ENCODE measurements at regions not wholly inside any gene's neighbourhood (a gene's known extent, or its start where the extent isn't known, plus 50 kb on each side); places are given as distances from the start of the nearest gene placed in this dataset.

DNA sequence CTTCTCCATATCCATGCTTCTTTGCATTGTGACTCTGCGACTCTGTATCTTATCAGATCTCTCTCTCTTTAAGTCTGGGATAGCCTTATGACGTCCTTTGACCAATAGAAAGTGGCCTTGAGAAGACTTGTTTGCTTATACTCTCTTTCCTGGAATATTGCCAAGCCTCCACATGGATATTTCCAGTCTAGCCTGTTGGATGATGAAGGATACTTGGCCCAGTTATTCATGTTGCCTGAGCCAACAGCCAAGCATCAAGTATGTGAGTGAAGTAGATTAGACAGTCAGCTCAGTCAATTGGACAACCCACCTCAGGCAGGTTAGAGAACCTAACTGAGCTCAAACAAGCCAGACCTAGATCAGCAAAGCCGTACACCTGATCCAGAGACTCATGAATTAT is 864.2 kb upstream of the MGAT4C start:
- no peaks in the 10 kb centered on the region for H3K27me3 ChIP-seq (ENCODE audit: control insufficient read depth in 1 of 2, insufficient read depth in 1 of 2, low read length in 2 of 2)
- H3K4me1 ChIP-seq (ENCODE audit: control insufficient read depth, insufficient read depth, low read depth, low read length): no peaks in the 10 kb centered on the region
- H3K79me1 ChIP-seq (replicated peaks; ENCODE audit: low read length, poor library complexity, severe bottlenecking): no peaks in the 10 kb centered on the region
- H3K27ac ChIP-seq (ENCODE audit: low read length, poor library complexity, severe bottlenecking): no peak overlapping the region
- H4K91ac ChIP-seq (ENCODE audit: low read length): no peak overlapping the region
- 86% methylated on average over 3 of the region's 3 CpGs for WGBS
- no peak overlapping the region for H3K9ac ChIP-seq (ENCODE audit: low read length)
- no peak overlapping the region for H3K18ac ChIP-seq (ENCODE audit: low read depth in 1 of 2, low read length in 2 of 2)
- no peak overlapping the region for H3K4me2 ChIP-seq (ENCODE audit: low read length, poor library complexity, severe bottlenecking)
- no peak overlapping the region for H2BK15ac ChIP-seq (ENCODE audit: low read depth, poor library complexity, severe bottlenecking)
- H2BK12ac ChIP-seq (ENCODE audit: low read length in 2 of 2): no peak overlapping the region
- H3K4me3 ChIP-seq (ENCODE audit: insufficient read depth in 1 of 2, low read depth in 1 of 2, low read length in 2 of 2): no peak overlapping the region
- no peak for DNase-seq
- H4K8ac ChIP-seq (ENCODE audit: low read length): no peak overlapping the region
- no peak overlapping the region for H2AFZ ChIP-seq (ENCODE audit: low read depth, low read length)
- peaks cover 6% of the 10 kb centered on the region for H3K9me3 ChIP-seq (ENCODE audit: control insufficient read depth, low read length)
- no peak overlapping the region for H3K23ac ChIP-seq (ENCODE audit: low read length in 2 of 2)
- no peak overlapping the region for H2BK120ac ChIP-seq (ENCODE audit: low read depth, low read length)
- H2BK5ac ChIP-seq (ENCODE audit: low read depth, low read length, poor library complexity, severe bottlenecking): no peak overlapping the region
- H2AK5ac ChIP-seq (ENCODE audit: low read length, severe bottlenecking): no peak overlapping the region
- no peak overlapping the region for H3K4ac ChIP-seq (ENCODE audit: low read depth in 1 of 2, low read length in 2 of 2)
- H3K14ac ChIP-seq (ENCODE audit: low read length in 2 of 2): no peak overlapping the region
- no peaks in the 10 kb centered on the region for H3K36me3 ChIP-seq (ENCODE audit: control insufficient read depth in 1 of 2, insufficient read depth in 2 of 2, low read depth in 1 of 2, low read length in 2 of 2)

DNA sequence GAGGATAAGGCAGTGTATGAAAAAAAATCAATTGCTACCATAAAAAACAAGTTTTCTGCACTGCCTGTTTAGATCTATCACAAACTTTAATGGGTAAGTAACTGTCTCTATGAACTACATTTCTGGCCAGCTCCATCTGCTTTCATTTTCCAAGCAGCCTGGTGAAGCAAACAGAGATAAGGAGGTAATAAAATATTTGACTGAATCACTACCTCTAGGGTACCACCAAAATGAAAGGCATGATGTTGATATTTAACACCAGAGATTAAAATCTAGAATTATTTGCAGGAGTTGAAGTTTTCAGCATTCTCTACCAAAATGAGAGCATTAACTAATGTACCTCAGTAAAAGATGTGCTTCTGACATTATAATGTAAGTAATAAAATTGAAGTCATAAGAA is 863.5 kb upstream of the MGAT4C start:
- no peak for DNase-seq
- no peak overlapping the region for H4K8ac ChIP-seq (ENCODE audit: low read length)
- H3K4me1 ChIP-seq (ENCODE audit: control insufficient read depth, insufficient read depth, low read depth, low read length): no peaks in the 10 kb centered on the region
- H3K9ac ChIP-seq (ENCODE audit: low read length): no peak overlapping the region
- H2AFZ ChIP-seq (ENCODE audit: low read depth, low read length): no peak overlapping the region
- H2BK15ac ChIP-seq (ENCODE audit: low read depth, poor library complexity, severe bottlenecking): no peak overlapping the region
- no peak overlapping the region for H4K91ac ChIP-seq (ENCODE audit: low read length)
- no peak overlapping the region for H2BK12ac ChIP-seq (ENCODE audit: low read length in 2 of 2)
- H3K79me1 ChIP-seq (replicated peaks; ENCODE audit: low read length, poor library complexity, severe bottlenecking): no peaks in the 10 kb centered on the region
- H3K4me3 ChIP-seq (ENCODE audit: insufficient read depth in 1 of 2, low read depth in 1 of 2, low read length in 2 of 2): no peak overlapping the region
- H3K27ac ChIP-seq (ENCODE audit: low read length, poor library complexity, severe bottlenecking): no peak overlapping the region
- no peak overlapping the region for H3K18ac ChIP-seq (ENCODE audit: low read depth in 1 of 2, low read length in 2 of 2)
- no peak overlapping the region for H2BK120ac ChIP-seq (ENCODE audit: low read depth, low read length)
- H2BK5ac ChIP-seq (ENCODE audit: low read depth, low read length, poor library complexity, severe bottlenecking): no peak overlapping the region
- H3K23ac ChIP-seq (ENCODE audit: low read length in 2 of 2): no peak overlapping the region
- H3K36me3 ChIP-seq (ENCODE audit: control insufficient read depth in 1 of 2, insufficient read depth in 2 of 2, low read depth in 1 of 2, low read length in 2 of 2): no peaks in the 10 kb centered on the region
- H2AK5ac ChIP-seq (ENCODE audit: low read length, severe bottlenecking): no peak overlapping the region
- H3K4me2 ChIP-seq (ENCODE audit: low read length, poor library complexity, severe bottlenecking): no peak overlapping the region
- no peak overlapping the region for H3K14ac ChIP-seq (ENCODE audit: low read length in 2 of 2)
- no peaks in the 10 kb centered on the region for H3K27me3 ChIP-seq (ENCODE audit: control insufficient read depth in 1 of 2, insufficient read depth in 1 of 2, low read length in 2 of 2)
- no peak overlapping the region for H3K4ac ChIP-seq (ENCODE audit: low read depth in 1 of 2, low read length in 2 of 2)
- H3K9me3 ChIP-seq (ENCODE audit: control insufficient read depth, low read length): peaks cover 6% of the 10 kb centered on the region

DNA sequence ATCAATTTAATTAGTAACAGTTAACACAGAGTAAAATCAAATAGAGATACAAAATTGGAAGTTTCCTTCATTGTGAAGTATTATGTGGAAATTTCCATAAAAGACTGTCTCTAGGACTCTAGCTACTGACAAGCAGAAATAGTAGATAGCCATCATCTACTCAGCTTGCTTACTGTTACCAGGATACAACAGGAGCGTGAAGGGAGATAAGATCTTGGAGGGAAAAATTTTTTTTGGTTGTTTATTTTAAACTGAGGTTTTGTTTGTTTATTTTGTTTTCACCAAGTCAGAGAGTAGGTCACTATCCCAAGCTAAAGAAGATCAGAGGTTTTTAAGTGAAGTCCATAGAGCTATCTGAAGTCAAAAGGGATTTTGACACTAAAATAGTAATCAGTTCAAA is 861.3 kb upstream of the MGAT4C start:
- Histone ChIP-seq H3K9me3 (ENCODE audit: control insufficient read depth, low read length) (no peaks in the 10 kb centered on the region), H2BK12ac (ENCODE audit: low read length in 2 of 2) (no peak overlapping the region), H2AFZ (ENCODE audit: low read depth, low read length) (no peak overlapping the region), H4K91ac (ENCODE audit: low read length) (no peak overlapping the region), H4K8ac (ENCODE audit: low read length) (no peak overlapping the region), H3K4me2 (ENCODE audit: low read length, poor library complexity, severe bottlenecking) (no peak overlapping the region), H3K4me3 (ENCODE audit: insufficient read depth in 1 of 2, low read depth in 1 of 2, low read length in 2 of 2) (no peak overlapping the region), H3K23ac (ENCODE audit: low read length in 2 of 2) (no peak overlapping the region), H3K27ac (ENCODE audit: low read length, poor library complexity, severe bottlenecking) (no peak overlapping the region), H3K14ac (ENCODE audit: low read length in 2 of 2) (no peak overlapping the region), H3K27me3 (ENCODE audit: control insufficient read depth in 1 of 2, insufficient read depth in 1 of 2, low read length in 2 of 2) (no peaks in the 10 kb centered on the region), H3K4ac (ENCODE audit: low read depth in 1 of 2, low read length in 2 of 2) (no peak overlapping the region), H2BK120ac (ENCODE audit: low read depth, low read length) (no peak overlapping the region), H2BK5ac (ENCODE audit: low read depth, low read length, poor library complexity, severe bottlenecking) (no peak overlapping the region), H3K18ac (ENCODE audit: low read depth in 1 of 2, low read length in 2 of 2) (no peak overlapping the region), H3K9ac (ENCODE audit: low read length) (no peak overlapping the region), H2BK15ac (ENCODE audit: low read depth, poor library complexity, severe bottlenecking) (no peak overlapping the region), H2AK5ac (ENCODE audit: low read length, severe bottlenecking) (no peak overlapping the region), H3K4me1 (ENCODE audit: control insufficient read depth, insufficient read depth, low read depth, low read length) (no peaks in the 10 kb centered on the region), H3K79me1 (replicated peaks; ENCODE audit: low read length, poor library complexity, severe bottlenecking) (no peaks in the 10 kb centered on the region), H3K36me3 (ENCODE audit: control insufficient read depth in 1 of 2, insufficient read depth in 2 of 2, low read depth in 1 of 2, low read length in 2 of 2) (no peaks in the 10 kb centered on the region)
- WGBS: 18% methylated on average over 1 of the region's 1 CpG
- peak; percentile 26 for DNase-seq

DNA sequence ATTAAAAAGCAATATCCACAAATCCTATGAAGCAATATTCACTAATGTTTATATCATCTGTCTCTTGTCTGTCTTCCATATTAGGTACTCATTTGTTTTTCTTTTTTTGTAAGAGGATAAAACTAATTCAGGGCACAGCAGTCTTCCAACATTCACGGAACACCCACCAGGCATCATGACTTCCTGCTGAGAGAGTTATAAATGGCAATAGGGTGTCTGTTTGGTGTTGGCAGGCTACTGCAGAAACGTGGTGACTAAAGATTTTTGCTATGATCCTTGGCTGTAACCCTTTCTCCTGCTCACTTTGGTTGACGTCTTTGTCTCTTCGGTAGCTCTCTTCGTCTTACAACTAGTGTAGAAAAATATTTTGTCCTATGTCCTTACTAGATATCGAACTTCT is 860.6 kb upstream of the MGAT4C start:
- no peaks in the 10 kb centered on the region for H3K27me3 ChIP-seq (ENCODE audit: control insufficient read depth in 1 of 2, insufficient read depth in 1 of 2, low read length in 2 of 2)
- H3K4ac ChIP-seq (ENCODE audit: low read depth in 1 of 2, low read length in 2 of 2): no peak overlapping the region
- no peak overlapping the region for H3K9ac ChIP-seq (ENCODE audit: low read length)
- no peak overlapping the region for H3K4me3 ChIP-seq (ENCODE audit: insufficient read depth in 1 of 2, low read depth in 1 of 2, low read length in 2 of 2)
- H3K4me1 ChIP-seq (ENCODE audit: control insufficient read depth, insufficient read depth, low read depth, low read length): no peaks in the 10 kb centered on the region
- H4K8ac ChIP-seq (ENCODE audit: low read length): no peak overlapping the region
- H3K4me2 ChIP-seq (ENCODE audit: low read length, poor library complexity, severe bottlenecking): no peak overlapping the region
- no peak overlapping the region for H3K18ac ChIP-seq (ENCODE audit: low read depth in 1 of 2, low read length in 2 of 2)
- H2BK15ac ChIP-seq (ENCODE audit: low read depth, poor library complexity, severe bottlenecking): no peak overlapping the region
- DNase-seq: no peak
- no peaks in the 10 kb centered on the region for H3K36me3 ChIP-seq (ENCODE audit: control insufficient read depth in 1 of 2, insufficient read depth in 2 of 2, low read depth in 1 of 2, low read length in 2 of 2)
- WGBS: 8% methylated on average over 2 of the region's 6 CpGs
- no peak overlapping the region for H2BK5ac ChIP-seq (ENCODE audit: low read depth, low read length, poor library complexity, severe bottlenecking)
- no peak overlapping the region for H2AFZ ChIP-seq (ENCODE audit: low read depth, low read length)
- no peak overlapping the region for H2BK120ac ChIP-seq (ENCODE audit: low read depth, low read length)
- no peak overlapping the region for H2AK5ac ChIP-seq (ENCODE audit: low read length, severe bottlenecking)
- no peaks in the 10 kb centered on the region for H3K9me3 ChIP-seq (ENCODE audit: control insufficient read depth, low read length)
- H3K27ac ChIP-seq (ENCODE audit: low read length, poor library complexity, severe bottlenecking): no peak overlapping the region
- H3K14ac ChIP-seq (ENCODE audit: low read length in 2 of 2): no peak overlapping the region
- H3K23ac ChIP-seq (ENCODE audit: low read length in 2 of 2): no peak overlapping the region
- H2BK12ac ChIP-seq (ENCODE audit: low read length in 2 of 2): no peak overlapping the region
- no peaks in the 10 kb centered on the region for H3K79me1 ChIP-seq (replicated peaks; ENCODE audit: low read length, poor library complexity, severe bottlenecking)
- no peak overlapping the region for H4K91ac ChIP-seq (ENCODE audit: low read length)

Data from mesenchymal stem cell (in vitro differentiated cells and primary cell).